Stimulated activated CD4-positive, alpha-beta T cell treated with anti-CD3 and anti-CD28 coated beads, Interleukin-4, amount 100 ng/mL, for 48 hours (primary cell): ENCODE measurements at regions not wholly inside any gene's neighbourhood (a gene's known extent, or its start where the extent isn't known, plus 50 kb on each side); places are given as distances from the start of the nearest gene placed in this dataset.
"Not testable (repeated sequence)": the region's sequence is repeated elsewhere in the genome, so short reads cannot be mapped to it uniquely, and the experiment has no call there.

ENCODE experiments used
- DNase-seq, 2 donors: peaks; one replicate each; pipeline ENCODE4 v3.0.0-alpha.2; 2020; ENCODE audit warnings: low read depth in 2 of 2

DNA sequence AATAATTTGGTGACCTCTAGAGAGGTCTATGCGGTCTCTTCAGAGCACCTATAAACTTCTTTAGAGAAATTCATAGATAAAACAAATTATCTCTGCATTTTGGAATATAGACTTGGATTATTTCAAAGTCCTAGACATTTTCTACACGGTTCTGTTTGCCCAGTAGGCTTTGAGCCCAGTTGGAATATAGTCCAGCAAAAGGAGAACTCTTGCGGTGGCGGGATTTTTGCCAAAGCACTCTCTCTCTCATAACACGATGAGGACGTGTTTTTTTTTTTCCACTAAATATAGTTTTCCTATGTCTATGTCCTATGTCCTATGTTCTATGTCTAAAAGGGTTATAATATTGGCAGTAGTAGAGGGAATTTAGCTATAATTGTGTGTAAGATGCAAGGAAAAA is 164.9 kb upstream of the AGR3 start:
- no peak for DNase-seq

DNA sequence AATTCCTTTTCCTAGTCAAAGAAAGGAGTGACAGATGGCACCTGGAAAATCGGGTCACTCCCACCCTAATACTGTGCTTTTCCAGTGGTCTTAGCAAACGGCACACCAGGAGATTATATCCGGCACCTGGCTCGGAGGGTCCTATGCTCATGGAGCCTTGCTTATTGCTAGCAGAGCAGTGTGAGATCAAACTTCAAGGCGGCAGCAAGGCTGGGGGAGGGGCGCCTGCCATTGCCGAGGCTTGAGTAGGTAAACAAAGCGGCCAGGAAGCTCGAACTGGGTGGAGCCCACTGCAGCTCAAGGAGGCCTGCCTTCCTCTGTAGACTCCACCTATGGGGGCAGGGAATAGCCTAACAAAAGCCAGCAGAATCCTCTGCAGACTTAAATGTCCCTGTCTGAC is 171.4 kb upstream of the AGR3 start:
- not testable (repeated sequence) for DNase-seq

DNA sequence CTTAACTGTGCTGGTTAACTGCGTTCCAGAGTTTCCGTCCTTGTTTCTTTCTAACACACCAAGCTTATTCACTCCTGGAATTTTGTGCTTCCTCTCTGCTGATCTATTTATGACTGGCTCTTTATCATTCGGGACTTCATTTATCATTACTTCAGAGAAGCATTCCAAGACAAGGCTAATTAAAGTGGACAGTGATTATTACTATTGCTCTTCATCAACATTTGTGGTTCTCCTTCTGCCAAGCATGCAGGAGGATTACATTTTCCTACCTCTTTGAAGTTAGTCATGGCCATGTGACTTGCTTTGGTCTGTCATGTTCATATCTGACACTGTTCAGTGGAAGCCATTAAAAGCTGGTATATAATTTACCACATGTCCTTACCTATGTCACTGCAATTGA is 172.4 kb upstream of the AGR3 start:
- no peak for DNase-seq

DNA sequence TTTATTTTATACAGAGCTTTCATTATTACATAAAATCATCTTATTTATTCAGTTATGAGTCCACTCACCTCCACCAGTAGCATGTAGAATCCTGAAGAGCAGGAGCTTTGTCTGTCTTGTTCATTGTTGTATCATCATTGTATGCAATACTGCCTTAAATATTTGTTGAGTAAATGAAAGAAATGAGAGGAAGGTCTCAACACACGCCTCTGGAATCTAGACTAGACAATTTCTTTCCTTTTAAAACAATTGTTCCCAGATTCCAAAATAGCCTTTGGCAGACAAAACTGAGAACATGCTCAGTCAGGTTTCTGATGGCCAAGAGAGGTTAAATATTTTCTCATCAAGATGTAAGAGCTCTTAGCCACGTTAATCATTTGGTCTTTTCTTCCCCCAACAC is 173.1 kb upstream of the AGR3 start:
- DNase-seq = no peak

DNA sequence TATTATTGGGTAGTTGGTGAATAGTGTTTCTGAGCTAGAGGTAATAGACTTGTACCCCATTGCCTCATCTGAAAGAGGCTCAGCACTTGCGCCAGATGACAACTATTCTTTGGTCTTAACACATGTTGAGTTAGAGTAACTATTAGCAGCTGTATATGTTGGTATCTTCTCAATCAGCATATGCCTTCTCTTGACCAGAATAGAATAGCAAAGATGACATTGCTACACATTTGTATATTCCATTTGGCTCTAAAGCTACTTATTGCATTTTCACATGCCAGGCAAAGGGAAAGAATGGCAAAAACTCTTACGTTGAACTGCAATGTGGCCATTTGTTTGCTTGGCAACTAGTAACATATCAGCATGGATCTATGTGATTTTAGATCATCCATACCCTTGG is 173.8 kb upstream of the AGR3 start:
- no peak for DNase-seq

DNA sequence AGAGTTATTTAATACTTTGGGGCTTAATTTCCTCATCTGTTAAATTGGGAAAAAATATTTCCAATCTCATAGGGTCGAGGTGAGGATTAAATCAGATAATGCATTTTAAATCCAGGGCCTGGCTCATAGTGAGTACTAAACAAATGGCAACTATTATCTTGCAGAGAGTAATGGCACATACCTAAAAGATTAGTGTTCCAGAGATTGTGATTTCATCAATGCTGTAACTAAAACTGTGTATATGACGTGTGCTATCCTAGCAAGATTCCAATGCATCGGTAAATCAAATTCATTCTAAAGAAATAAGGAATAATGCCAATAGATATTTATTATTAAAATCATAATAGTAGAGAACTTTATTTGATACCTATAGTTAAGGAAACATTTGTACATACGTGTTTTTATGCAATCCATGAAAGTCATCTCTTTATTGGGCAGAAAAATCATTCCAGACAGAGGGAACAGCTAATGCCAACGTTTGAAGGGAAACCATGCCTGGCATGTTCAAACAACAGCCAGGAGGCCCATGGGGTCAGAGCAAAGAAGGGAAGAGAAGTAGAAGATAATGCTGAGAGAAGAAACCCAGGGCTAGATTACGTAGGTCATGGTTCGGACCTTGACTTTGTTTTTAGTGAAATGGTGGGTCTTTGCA is 174.8 kb upstream of the AGR3 start:
- DNase-seq = no peak

DNA sequence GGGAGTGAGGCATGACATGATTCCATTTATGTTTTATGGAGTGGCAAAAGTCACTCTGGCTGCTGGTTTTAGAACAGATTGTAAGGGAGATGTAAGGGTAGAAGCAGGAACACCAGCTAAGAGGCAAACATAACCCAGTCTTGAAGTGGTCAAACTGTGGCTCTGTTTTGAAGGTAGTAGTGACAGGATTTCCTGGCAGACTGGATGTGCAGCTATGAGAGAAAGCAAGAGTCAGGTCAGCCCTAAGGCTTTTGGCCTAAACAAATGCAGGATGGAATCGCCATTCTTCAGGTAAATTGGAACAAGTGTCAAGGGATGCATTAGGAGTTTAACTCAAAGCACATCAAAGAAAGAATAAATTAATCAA is 175.3 kb upstream of the AGR3 start:
- DNase-seq = no peak

DNA sequence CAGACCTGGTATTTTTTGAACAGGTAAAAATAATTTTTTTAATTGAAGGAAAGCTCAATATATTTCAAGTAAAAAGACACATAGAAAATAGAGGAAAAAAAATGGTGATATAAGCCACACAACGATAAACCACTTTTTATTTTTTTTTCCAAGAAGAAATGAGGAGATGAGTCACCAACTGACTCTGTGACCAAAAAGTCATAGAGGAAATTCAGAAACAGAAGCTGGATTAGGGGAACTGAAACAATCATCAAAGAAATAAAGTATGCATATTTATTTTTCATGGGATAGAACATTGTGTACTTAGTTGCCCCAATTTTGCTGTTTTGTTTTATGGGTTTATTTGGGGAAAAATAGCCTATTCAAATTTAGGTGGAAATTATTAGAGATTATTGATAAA is 176.8 kb upstream of the AGR3 start:
- no peak for DNase-seq

DNA sequence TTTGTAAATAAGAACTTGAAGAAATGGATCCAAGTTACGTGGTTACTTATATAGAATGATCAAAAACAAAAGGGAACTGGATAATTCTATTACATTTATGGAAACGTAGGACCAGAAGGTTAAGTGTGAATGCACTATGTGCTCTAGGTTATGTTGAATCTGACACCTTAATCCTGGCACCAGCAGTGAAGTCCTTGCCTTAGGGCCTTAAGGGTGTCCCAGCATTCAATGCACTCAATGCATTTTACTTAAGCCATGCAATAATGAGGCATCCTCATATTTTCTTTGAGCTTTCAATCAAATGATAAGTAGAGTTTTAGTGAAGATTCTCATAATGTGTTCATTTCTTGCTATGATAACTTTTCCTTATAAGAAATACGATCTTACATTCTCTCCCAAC is 178.3 kb upstream of the AGR3 start:
- no peak for DNase-seq

DNA sequence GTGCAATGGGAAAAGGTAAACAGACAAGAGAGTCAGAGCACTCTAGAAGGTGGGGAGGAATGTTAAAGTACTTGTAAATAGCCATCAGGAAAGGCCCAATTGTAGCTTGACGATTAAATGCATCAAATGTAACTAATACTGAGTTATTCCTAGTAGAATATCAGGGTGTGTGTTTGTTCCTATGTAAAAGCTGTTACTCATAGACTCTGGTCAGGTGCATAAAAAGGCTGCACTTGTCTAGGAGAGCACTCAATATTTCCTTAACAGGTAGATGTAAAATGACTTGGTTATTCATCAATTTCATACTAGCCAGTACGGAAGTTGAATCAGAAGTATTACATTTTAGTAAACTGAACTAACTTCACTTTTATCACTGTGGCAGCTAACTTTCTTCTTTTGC is 179.7 kb upstream of the AGR3 start:
- no peak for DNase-seq

DNA sequence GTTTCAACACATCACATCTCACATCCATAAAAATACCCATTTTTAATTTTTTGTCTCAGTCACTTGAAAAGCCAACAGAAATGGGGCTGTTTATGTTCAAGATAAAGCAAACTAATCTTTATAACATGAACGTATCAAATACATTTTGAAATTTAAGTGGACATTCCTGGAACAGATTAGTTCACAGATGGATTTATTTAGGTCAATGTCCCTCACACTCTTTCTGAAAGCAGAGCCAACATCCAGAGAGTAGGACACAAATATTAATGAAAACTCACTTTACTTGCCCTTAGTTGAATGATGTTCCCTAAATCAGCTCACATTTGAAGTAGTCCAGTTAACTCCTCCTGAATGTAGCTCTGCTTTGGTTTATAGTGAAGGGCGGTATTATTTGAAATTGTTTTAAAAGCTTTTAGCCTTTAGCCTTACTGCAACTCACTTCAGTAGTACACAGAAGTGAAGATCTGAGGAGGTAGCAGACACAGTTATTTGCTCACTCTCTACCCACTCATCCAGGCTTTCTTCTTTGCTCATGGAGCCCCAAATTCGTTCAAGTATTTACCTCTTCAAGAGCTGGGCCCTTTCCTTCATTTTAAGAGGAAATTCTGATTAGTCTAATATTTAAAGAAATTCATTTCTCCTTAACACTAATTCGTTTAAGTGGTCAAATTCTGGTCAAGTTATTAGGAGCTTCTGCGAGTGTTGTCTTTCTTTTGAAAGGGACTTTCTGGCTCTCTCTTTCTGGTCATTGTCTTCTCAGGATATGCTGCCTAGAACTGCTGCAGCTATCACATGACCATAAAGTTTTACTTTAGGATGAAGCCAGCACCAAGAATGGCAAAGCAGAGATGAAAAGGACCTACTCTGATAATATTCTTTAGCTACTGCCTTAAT is 180.6 kb upstream of the AGR3 start:
- no peak for DNase-seq

DNA sequence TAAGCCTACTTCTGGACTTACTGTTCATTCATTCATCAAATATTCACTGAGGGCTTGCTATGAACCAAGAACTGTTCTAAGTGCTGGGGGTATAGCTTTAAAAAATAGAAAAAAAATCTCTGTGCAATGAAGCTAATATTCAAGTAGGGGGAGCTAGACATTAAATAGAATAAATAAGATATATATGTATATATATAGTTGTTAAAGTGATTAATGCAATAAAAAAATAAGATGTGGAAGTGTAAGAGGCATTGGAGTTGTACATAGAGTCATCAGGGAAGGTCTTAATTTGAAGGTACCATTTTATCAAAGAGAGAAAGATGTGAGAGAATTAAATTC is 181.2 kb upstream of the AGR3 start:
- DNase-seq = no peak

DNA sequence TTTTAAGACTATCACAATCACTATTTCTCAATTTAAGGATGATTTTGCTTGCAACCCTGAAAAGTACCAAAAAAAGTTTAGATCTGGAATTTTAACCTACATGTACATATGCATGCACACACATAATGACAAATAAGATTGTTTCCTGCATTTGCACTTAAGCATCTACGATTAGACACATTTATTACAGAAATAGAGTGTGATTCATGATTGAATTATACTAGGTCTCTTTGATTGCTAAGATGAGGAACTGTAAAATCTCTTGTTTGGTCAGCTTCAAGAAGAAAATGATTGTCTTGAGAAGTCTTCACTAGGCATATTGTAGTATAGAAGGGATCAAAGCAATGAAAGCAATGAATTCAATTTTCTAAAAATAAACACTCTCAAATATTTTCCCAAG is 185.9 kb upstream of the AGR3 start:
- no peak for DNase-seq

DNA sequence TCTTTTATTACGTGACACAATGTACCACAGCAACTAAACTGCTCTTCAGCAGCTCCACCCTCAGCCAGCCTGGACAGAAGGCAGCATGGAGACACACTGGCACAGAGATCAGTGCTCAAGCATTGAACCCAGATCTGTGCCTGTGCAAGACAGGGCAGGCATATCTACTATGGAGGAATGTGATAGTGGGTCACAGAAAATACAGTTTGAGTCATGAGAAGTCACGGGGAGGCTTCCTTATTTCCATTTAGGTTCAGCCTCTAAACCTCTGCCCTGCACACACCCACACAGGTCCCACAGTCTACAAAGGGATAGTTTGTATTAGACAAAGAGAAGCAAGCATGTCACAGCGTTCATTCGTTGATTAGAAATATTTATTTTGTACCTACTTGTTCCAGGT is 187.4 kb upstream of the AGR3 start:
- peak in 1 of 2 donors; percentile 6 for DNase-seq

DNA sequence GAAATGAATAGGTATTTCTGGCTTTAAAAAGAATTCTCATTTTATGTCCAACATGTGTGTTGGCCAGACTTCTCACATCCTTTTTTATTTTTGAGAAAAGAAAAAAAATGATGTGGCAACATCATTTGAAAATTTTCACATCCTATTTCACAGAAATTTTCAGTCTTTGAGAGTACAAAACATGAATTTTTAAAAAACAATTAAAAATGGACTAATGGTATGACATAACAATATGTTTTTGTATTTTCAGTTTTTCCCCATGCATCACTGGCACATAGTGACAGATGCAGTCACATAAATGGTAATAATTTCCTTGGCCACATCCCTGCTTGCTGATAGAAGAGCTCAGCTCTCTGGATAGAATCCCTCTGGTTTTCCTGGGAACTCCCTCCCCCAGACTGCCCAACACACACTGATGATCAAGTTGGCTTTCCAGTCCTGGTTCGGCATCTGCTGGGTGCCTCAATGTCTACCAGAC is 188.5 kb upstream of the AGR3 start:
- DNase-seq = no peak

DNA sequence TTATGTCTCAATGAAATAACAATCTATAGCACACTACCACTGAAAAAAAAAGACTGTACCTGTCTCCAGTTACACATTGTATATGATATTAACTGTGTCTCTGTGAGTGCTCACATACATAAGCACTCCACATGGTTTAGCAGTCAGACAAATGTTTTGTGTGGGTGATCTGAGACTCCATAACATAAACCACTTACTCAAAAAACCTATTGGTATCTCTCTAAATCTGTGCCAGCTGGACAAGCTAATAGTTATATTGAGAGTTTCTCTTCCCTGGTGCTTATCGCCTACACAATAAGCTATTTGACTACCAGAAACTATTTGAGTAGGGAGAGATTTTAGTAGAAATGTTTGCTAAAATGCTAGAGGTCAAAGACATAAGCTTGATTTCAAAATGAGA is 190.1 kb upstream of the AGR3 start:
- no peak for DNase-seq

DNA sequence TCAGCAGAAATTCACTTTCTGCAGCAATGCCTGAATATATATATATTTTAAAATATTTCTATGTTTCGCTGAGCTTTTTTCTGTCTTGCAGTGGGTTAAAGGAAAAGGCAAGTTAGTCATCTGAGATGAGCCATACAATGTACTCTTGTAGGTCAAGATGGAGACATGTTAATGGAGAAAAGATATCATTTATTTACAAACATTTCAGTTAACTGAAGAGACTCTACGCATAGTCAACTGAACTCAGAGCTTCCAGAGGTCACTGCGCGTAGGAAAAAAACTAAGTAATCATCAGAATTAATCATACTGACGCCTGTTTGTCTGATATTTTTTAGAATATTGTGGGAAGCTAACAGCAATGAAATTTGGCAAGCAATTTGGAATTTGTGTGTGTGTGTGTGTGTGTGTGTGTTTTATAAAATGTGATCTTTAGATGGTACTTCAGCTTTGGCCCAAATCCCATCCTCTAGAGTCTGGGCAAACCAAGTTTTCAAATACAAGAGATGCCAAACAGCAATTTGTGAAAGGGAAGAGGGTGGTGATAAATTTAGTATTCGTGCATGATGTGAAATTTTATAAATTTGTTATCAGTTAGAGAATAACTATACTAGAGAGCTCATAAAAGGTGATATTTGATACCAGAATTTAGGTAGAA is 193.9 kb upstream of the AGR3 start:
- DNase-seq = no peak

DNA sequence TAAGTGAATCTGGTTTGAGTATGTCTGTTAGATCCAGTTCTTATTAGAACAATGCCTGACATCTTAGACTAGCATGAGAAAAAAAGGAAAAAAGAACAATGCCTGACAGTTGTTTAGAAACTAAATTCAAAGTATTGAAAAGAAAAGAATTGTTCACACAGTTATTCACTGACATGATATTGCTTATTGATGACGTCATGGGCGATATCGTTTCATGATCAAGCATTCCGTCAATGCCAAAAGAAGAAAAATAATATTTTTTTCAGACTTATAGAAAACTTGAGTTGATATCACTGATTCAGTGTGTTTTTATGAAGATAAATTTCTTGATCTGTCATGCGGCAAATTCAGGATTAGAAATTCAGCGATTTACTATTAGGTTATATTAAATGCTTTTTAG is 196.5 kb upstream of the AGR3 start:
- no peak for DNase-seq

DNA sequence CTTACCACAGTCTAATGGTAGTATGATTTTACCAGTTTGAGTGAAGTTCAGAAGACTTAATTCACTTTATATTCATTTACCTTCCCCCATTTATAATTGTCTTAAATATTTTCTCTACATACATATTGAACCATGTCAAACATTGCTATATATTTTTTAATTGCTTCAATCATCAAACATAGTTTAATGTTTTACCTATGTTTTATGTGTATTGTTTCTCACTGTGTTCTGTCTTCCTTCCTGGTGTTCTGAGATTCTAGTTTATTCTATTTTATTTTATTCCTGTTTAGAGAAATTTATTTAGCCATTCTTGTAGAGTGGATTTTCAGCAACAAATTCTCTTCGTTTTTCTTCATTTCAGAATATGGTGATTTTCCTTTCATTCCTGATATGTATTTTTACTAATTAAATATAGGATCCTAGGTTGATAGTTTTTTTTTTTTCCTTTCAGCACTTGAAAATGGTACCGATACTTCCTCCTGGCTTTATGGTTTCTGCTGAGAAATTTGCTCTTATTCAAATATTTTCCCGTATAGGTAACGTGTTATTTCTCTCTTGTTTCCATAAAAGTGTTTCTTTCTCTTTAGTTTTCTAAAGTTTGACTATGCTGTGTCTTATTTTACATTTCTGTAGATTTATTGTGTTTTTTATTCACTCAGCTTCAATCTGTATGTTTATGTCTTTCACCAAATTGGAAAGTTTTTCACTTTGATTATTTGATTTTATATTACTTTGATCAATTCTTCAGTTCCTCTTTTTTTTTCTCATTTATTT is 201.8 kb upstream of the AGR3 start:
- no peak for DNase-seq

DNA sequence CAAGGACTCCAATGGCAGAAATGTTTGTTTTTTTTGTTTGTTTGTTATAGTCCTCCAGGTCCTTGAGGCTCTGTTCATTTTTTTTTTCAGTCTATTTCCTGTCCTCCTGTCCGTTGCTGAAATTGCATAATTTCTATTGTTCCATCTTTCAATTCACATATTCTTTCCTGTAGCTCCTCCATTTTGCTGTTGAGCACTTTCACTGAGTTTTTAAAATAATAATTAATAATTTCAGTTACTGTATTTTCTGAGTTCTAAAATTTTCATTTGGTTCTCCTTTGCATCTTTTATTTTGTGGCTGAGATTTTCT is 202.3 kb upstream of the AGR3 start:
- no peak for DNase-seq

DNA sequence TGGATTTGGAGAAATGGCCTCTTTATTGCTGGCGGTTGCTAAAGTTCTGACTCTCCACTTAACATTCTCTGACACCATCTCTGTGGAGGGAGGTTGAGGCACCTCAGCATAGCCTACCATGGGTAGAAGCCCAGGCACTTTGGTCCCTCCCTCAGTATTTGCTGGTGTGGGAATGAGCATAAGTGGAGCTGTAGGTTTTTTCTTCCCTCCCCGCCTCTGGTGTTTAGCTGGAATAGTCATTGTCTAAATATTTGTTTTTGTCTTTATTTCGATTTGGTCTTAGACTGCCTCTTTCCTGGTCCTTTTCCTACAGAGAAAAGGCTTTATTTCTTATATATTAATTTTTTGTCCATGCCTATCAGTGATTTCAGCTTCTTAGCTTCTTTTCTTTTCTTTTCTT is 203.4 kb upstream of the AGR3 start:
- DNase-seq = no peak

DNA sequence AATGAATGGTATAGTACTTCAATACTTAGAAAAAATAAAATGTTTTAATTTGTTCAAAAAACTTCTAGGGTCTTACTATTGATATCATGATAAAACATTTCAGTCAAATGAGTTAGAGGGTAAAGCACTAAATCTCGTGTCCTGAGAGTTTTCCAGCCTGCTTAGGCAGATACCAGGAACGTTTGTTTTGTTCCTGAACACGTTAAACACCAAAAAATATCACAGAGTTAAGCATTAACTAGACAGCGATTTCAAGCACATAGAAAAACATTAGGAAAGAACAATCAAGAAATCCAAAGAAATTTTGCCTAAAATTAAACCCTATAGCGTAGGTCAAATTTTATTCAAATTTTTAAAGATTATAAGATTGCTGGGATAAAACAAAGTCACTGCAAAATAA is 204.6 kb upstream of the AGR3 start:
- DNase-seq = no peak

DNA sequence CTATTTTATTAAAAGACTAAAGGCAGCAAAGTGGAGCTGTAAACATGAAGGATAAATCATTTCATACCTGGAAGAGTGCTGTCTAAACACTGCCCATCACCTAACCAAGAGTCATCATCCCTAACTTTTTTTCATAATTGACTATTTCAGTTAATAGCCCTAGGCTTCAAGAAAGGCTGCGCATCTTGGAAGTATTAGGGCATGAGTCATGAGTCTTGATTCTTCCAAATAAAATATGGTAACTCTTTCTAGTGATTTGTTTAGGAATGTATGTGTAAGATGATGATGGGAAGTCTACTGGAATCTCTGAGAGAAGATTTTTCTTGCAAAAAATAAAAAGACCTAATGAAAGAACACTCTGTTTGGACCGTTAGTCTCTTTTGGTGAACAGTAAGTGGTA is 207.7 kb upstream of the AHR start:
- no peak for DNase-seq
